Fibroblast of skin of abdomen (primary cell): ENCODE measurements at regions not wholly inside any gene's neighbourhood (a gene's known extent, or its start where the extent isn't known, plus 50 kb on each side); places are given as distances from the start of the nearest gene placed in this dataset.
"Not testable (repeated sequence)": the region's sequence is repeated elsewhere in the genome, so short reads cannot be mapped to it uniquely, and the experiment has no call there.

Source experiments
- DNase-seq: peaks from one replicate; pipeline ENCODE4 v3.0.0-alpha.2; 2013

- DNase-seq, result no peak
These were observed 265.4 kb downstream of the CGGBP1 start for GRCh38 chr3:87793337-87793877.

GRCh38 chr3:87792534-87793336, 266.1 kb downstream of the CGGBP1 start, which contains the start of gene HTR1F:
HTR1F (plus strand) TSS chr3:87792706.
- DNase-seq, result no peak

DNA sequence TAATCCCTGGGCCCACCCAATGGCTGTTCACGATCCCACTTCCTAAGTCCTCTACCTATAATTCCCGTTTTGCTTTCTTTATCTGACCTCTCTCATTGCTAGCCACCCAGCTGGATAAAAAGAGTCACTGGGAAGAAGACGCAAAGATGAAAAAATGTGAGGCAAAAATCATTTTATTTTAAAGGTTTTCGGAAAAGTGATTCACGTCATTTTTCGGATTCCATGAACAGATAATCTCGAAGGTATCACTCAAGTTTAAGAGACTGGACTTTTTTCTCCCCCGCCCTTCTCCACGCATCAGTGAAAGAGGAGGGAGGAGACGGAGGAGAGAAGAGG, 266.6 kb downstream of the CGGBP1 start:
- no peak for DNase-seq

- DNase-seq, result no peak
These were observed 267.4 kb downstream of the CGGBP1 start for GRCh38 chr3:87791248-87792027.

- DNase-seq, result not testable (repeated sequence)
These were observed 269.8 kb downstream of the CGGBP1 start for GRCh38 chr3:87789049-87789448.

DNA sequence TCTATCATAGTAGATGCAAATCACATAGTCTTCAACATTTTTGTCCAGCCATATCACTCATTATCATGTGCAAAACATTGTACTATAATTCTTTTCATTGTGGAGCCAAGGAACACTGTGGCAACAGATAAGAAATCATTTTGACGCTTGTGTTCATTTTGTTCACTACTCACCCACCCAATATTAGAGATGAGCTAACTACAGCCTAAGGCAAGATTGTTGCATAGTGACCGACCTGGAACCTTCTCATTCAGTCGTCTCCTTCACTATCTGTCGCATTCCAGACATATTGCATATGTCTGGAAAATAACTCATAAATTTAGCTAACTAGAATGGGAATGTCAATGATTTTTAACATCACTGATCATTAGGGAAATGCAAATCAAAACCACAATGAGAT, 270.3 kb downstream of the CGGBP1 start:
- DNase-seq, result no peak

GRCh38 chr3:87780811-87781210, 278.0 kb downstream of the CGGBP1 start:
- no peak for DNase-seq

- no peak for DNase-seq
These were observed 279.9 kb downstream of the CGGBP1 start for GRCh38 chr3:87778876-87779275.

DNA sequence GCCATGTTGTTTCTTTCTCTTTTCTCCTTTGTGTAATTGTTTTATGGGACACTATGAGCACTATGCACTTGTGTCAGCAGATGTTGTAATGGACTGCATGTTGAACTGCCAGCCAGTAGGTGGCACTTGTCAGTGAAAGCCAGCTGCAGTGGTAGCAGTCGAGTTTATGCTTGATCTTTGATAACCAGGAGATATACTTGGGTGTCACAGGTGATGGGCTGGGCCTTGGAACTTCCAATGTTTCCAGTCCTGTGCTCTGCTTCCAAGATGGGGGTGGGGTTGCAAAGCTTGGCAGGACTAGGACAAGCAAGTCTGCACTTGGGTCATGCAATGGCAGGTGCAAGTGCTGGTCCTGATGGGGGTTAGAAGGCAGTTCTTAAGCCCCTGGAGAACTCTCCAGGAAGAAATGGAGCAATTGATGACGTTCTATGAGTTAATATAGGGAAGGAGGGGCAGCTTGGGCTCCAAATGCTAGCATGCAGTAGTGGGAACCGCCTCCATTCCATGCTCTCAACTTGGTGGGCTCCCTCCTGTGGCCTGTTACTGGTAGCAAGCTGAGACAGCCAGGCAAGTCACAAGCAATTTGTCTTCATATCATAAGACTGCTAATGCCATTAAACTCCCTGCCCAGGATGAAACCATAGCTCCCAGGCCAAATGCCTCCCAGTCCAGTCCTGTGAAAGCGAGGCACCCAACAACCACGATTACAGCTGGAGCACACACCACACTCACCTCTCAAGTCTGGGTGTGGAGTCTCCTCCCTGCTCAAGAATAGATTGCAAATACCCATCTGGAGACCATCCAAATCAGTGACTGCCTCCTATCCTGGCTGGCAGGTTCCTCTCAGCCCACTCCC, 287.2 kb downstream of the CGGBP1 start:
- peak; percentile 5 for DNase-seq

- no peak for DNase-seq
These were observed 292.1 kb downstream of the CGGBP1 start for GRCh38 chr3:87766721-87767120.

- DNase-seq, result no peak
These were observed 293.5 kb downstream of the CGGBP1 start for GRCh38 chr3:87765256-87765655.

DNA sequence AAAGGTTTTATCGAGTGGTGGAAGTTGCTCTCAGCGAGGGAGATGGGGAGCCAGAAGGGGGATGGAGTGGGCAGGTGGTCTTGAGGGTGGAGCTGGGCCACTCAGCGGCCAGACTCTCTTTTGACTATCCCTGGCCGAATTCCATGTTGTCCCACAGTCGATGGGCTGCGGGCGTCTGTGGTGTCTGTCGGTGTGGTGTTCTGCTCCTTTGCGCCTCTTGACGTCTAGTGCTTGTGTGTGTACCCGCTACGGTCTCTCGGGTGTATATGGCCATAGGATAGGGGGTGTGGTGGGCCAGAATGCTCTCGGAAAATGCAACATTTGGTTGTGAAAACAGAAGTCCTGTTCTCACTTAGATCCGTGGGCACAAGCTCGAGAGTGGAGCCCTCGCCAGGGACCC, 297.0 kb downstream of the CGGBP1 start:
- no peak for DNase-seq

- no peak for DNase-seq
These were observed 297.5 kb downstream of the CGGBP1 start for GRCh38 chr3:87761341-87761740.

- no peak for DNase-seq
These were observed 302.2 kb downstream of the CGGBP1 start for GRCh38 chr3:87756616-87757015.

DNA sequence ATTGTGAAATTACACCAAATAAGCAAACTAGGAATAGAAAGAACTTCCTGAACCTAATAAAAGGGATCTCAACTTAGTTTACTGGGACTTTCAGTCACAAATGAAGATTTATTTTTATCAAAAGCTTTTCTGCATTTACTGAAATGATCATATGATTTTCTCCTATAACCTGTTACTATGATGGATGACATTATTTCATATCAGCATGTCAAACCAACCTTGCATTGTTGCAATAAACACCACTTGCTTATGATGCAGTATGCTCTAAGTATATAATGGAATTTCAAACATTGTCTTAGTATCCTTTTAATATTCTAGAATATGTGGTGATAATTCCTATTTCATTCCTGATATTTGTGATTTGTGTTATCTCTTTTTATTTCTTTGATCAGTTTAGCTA, 303.0 kb downstream of the CGGBP1 start:
- no peak for DNase-seq

DNA sequence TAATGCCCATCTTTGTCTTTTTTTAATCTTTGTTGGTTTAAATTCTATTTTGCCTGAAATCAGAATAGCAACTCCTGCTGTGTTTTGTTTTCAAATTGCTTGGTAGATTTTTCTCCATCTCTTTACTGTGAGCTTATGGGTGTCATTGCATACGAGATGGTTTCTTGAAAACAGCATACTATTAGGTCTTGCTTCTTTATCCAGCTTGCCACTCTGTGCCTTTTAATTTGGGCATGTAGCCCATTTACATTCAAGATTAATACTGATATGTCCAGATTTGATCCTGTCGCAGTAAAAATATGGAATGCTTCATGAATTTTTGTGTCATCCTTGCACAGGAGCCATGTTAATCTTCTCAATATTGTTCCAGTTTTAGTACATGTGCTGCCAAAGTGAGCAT, 316.6 kb downstream of the CGGBP1 start:
- DNase-seq, result no peak

- not testable (repeated sequence) for DNase-seq
These were observed 317.9 kb downstream of the CGGBP1 start for GRCh38 chr3:87740894-87741293.

- not testable (repeated sequence) for DNase-seq
These were observed 321.0 kb downstream of the CGGBP1 start for GRCh38 chr3:87737817-87738216.

GRCh38 chr3:87733671-87734367, 325.0 kb downstream of the CGGBP1 start:
- DNase-seq, result no peak

DNA sequence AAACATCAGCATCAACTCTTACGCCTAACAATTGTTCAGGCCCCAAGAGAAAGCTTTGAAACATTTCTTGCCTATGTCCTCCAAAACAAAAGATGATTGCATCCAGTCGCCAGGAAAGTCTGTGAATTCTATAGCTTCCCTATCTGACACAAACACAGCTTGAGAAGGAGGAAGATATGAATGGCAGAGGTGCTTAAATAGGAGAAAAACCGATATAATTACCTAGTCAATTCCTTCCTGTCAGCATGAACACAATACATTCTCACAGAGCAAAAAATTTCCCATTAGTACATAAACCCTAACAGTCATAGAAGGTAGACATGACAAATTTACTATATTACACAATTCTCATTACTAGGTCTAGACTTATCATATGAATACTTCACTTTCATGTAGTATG, 326.5 kb downstream of the CGGBP1 start:
- no peak for DNase-seq

DNA sequence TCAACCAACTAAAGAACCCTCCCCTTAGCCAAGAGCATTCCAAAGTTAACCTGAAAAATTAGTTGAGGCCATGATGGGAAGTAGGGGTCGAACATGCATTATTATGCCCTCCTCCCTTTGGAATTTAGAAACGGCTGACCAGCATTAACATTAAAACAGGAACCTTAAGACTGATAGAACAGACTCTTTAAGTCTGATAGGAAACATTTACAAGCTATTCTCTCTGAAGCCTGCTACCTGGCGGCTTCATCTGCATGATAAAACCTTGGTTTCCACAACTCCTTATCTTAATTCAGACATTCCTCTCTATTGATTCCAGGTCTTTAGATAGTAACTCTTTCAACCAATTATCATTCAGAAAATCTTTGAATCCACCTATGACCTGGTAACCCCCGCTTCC, 331.0 kb downstream of the CGGBP1 start:
- DNase-seq, result no peak

DNA sequence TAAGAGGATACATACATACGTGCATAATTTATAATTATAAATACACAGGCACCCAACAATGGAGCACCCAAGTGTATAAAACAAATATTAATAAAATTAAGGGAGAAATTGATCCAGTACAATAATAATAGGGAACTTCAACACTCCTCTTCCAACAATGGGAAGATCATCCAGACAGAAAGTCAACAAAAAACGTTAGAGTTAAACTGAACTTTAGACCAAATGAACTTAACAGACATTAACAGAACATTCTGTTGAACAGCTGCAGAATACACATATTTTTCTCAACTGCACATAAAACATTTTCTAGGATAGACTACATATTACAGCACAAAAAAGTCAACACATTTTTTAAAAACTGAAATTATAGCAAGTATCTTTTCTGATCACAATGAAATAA, 339.7 kb downstream of the CGGBP1 start:
- no peak for DNase-seq
